ENCODE measurements at regions not wholly inside any gene's neighbourhood (a gene's known extent, or its start where the extent isn't known, plus 50 kb on each side); places are given as distances from the start of the nearest gene placed in this dataset.
A peak's percentile ranks its signal among the peaks of the same experiment; 100 is the strongest.
"Not testable (repeated sequence)": the region's sequence is repeated elsewhere in the genome, so short reads cannot be mapped to it uniquely, and the experiment has no call there.

DNA sequence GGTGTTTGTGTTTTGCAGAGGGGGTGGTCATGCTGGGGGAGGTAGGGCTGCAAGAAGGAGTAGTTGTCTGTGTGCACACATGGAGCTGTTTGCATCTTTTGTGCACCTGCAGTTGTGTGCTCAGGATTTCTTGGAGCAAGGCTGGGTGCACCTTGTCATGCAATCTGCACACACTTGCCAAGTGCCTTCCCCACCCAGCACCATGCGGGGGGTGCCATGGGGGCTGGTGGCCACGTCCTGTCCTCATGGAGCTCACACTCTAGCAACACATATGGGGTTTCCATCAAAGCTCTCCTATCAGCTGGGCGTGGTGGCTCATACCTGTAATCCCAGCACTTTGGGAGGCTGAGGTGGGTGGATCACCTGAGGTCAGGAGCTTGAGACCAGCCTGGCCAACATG is 111.6 kb downstream of the CRLF3 start:
- DNase-seq (ENCODE audit: low spot score): not testable (repeated sequence)

DNA sequence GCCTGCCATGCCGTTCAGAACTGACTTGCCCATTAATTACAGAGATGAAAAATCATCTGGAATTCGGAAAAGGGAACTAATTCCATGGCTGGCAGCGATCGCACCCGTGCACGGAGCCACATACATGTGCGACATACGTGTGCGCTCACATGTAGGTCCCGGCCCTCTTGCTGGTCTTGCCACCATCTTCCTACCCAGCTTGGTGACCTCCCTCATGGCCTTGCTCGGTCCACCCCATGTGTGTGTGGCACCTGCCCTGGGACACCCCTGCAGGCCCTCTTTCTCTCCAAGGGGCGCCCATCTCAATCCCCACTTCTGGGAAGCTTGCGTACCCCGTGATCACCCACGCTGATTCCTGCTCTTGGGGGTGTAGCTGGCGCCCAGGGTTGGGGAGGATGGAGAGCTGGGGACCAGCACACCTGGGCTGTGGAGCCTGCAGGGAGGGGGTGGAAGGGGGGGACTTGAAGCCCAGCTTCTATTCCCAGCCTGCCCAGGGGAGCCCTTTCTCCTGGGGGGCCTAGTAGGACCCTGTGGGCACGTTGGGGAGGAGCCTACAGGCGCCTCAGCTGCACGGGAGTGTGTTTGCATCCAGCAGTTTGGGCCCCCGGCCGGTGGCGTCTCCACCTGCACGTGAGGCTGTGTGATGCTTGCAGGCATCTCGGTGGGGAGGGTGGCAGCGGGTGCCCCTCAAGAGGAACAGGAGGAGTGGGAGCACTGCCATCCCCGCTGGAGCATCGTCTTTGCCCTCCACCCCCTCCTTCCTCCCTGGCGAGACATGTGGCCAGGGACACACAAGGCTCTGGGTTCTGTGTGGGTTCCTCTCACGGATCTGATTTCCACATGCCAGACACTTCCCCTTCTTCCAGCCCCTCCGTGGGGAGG is 112.6 kb downstream of the CRLF3 start:
- DNase-seq (ENCODE audit: low spot score): not testable (repeated sequence)

DNA sequence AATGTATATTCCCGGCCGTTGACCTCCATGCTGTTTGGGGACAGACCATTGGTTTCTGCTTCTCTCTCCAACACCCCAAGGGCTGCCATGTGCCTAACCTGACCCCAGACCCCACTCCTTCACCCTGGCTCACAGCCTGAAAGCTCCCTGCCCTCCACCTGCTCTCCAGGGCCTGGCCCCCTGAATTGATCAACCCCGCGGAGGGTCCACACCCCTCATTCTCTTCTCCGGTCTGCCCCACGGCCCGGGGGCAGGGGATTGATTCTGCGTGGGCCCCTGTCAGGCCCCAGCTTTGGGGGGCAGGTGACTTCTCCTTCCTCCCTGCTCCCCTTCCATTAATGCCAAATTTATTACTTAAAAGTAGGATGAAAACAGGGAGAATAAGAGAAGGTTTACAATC is 113.3 kb downstream of the CRLF3 start:
- not testable (repeated sequence) for DNase-seq (ENCODE audit: low spot score)

DNA sequence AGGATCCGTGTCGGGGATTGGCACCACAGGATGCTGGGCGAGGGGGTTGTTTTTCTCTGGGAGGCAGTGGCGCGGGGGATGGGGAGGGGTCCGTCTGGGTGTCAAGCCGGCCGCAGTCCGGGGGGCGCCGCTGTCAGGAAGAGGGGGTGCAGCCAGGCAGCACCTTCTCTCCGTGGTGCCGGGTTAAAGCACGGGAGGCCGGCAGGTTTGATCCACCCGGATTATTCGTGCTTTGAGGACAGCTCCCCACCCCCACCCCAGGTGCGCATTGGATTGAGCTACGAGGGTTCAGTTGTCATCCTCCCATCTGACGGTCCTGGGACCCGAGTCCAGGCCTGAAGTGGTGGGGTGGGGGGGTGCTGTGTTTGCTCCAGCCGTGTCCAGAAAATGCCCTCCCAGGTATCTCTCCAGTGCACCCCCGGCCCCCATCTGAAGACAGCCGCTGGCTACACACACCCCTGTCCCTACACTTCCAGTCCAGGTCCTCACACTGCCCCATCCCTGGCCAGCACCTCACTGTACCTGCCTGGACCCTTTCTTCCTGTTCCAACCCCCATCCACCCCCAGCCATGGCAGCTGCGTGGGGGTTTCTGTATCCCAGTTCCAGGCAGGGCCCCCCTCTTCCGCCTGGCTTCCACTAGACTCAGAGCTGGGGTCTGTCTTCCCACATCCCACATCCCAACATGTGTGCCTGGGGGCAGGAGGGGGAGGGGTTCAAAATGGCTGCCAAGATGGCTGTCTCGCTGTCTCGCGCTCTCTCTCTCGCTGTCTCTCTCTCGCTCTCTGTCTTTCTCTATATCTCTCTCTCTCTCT is 114.0 kb downstream of the CRLF3 start:
- DNase-seq (ENCODE audit: low spot score): not testable (repeated sequence)

DNA sequence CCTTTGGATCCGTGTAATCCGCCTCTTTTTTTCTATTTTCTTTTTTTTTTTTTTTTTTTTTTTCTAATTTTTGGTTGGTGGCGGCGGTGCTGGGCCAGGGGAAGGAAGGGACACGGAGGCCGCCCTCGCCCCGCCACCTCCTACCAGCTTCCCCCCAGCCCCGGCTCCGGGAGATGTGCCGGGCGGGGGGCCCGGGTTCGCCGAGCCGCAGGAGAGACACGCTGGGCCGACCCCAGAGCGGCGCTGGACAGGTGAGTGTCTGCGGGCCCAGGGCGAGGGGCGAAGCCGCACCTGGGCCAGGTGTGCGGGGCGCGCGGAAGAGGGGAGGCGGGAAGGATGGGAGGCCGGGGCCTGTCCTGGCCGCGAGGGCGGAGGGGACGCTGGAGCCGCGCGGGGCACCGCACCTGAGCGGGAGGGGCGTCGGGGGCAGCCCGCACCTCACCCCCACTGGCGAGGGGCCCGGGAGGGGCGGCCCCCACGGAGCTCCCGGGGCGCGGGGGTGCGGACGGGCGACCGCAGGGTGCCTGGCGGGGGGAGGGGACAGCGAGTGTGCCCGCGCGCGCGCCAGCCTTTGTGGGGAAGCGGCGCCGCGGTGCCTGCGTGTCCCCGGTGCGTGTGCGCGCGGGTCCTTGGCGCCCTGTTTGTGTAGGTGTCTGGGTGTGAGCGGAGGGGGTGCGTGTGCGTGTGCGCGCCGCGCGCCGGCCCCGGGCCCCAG is 114.8 kb downstream of the CRLF3 start:
- not testable (repeated sequence) for DNase-seq (ENCODE audit: low spot score)

GRCh38 chr17:30709096-30709495 is 115.4 kb downstream of the CRLF3 start:
- peak; percentile 17 for DNase-seq (ENCODE audit: low spot score)

DNA sequence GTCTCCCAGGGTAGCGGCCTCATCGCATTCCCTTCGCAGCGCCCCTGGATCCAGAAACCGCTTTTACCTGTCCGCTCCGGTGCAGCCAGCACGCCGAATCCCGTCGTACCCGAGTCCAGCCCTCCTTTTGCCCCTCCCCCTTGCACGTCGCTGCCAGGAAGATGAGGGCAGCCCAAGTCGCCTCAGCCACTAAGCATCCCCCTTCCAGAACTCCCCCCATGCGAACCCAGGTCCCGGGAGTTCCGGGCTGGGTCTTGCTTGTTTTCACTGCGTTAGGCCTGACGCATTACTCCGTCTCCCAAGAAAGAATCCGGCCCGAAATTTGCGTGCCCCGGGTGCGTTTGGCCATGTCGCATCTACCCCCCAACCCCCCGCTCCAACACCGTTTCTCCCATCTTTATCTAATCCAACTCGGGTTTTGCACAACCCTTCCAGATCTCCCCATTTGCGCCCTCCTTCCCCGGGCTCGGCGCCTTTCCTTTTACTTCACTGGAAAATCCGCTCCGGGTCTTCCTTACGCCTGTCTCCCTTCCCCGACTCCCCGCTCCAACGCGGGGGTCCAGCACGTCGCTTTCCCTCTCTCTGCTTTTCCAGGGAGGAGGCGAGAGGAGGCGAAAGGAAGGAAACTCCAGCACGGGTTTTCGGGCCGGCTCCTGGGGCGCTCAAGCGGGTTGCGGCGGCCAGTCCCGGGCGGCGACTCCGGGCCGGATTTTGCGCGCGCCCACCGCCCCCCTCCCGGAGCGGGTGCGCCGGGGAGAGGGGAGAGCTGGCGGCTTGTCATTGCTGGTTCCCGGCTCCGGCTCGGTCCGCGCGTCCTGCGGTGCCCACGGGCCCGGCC is 116.0 kb downstream of the CRLF3 start:
- peak; percentile 93 for DNase-seq (ENCODE audit: low spot score)

DNA sequence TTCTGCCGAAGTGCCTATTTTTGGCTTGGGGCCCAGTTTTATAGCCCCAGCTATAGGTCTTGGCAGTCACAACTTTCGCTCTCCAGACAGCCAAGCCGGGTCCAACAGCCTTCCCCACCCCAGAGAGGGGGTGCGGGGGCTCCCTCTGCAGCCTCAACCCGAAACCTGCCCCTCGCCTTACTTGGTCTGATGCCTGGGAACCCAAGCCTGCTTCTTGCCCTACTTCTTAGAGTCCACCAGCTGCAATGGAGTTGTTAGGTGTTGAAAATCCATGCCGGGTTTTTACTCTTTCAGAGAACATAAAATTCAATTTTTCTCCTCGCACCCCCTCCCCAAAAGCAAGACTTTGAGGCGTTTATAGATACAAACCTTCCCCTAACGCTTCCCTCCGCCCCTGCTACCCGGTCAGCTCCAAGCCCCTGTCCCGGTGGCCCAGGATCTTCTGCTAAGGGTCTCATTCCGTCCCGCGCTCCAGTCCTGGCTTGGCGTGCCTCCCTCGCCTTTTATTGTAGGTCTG is 116.7 kb downstream of the CRLF3 start:
- not testable (repeated sequence) for DNase-seq (ENCODE audit: low spot score)

GRCh38 chr17:30706461-30707335 is 117.8 kb downstream of the CRLF3 start:
- not testable (repeated sequence) for DNase-seq (ENCODE audit: low spot score)

GRCh38 chr17:30706004-30706403 is 118.5 kb downstream of the CRLF3 start:
- DNase-seq (ENCODE audit: low spot score): not testable (repeated sequence)

GRCh38 chr17:30701498-30701989 is 122.9 kb downstream of the CRLF3 start:
- no peak for DNase-seq (ENCODE audit: low spot score)

- DNase-seq (ENCODE audit: low spot score): not testable (repeated sequence)
These were observed 123.7 kb downstream of the CRLF3 start for GRCh38 chr17:30700833-30701232.

DNA sequence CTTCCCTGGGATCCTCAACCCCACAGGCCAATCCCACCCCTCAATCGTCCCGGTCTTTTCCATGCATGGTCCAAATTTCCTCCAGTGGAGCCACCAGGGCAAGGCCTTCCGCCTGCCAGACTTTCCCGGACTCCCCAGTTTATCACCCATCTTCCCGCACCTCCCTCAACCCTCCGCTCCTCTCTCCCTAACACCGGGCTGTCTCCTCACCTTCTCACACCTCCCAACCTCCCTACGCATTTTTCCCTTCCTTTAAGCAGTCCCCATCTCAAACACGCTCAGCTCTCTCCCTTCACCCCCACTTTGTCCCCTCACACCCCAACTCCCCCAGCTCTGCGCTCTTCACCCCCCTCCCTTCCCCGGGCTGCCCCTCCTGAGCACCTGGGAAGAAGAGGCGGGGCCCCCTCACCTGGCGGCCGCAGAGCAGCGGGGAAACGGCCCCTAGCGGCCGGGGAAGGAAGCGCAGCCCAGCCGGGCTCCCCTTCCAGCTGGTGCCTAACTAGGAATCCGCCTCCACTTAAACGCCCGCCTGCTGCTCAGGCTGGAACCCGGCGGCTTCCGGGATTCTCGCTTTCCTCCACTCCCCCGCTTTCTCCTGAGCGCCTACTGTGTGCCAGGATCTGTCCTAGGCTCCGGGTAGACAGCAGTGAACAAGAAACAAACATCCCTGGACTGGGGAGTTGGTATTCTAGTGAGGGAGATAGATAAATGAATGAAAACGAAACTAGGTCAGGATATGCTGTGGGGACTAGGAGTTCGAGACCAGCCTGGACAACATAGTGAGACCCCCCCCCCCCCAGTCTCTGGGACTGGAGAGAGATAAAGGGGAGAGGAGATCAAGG is 126.7 kb downstream of the CRLF3 start:
- DNase-seq (ENCODE audit: low spot score): peak; percentile 57

DNA sequence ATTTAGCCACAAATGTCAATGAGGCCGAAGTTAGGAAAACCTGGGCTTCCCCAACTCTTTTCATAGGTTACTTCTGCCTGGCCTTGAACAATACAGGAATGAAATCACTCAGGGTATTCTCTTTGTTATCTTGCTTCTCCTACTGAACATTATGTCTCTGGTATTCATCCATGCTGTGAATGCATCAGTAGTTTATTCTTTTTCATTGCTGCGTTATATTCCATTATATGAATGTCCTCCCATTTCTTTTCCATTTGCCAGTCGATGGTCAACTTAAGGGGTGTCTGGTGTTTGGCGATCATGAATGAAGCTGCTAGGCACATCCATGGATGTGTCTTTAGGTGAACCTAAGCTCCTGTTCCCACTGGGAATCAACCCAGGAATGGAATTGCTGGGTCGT is 128.3 kb downstream of the CRLF3 start:
- DNase-seq (ENCODE audit: low spot score): no peak

DNA sequence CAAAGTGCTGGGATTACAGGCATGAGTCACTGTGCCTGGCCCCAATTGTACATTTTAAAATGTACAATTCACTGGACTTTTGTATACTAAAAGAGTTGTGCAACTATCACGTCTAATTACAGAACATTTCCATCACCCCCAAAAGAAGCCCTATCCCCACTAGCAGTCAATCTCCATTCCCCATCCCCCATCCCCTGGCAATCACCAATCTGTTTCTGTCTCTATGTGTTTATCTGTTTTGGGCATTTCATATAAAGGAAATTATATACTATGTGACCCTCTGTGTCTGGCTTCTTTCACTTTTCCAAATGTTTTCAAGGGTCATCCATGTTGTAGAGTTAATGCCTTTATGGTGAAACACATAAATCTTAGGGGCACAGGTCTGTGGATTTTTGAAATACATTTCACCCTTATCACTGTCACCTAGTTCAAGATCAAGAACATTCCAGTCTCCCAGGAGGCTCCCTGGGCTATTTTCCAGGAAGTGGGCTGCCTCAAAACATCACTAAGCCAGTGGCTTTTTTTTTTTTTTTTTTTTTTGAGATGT is 129.2 kb downstream of the CRLF3 start:
- not testable (repeated sequence) for DNase-seq (ENCODE audit: low spot score)

- not testable (repeated sequence) for DNase-seq (ENCODE audit: low spot score)
These were observed 130.7 kb downstream of the CRLF3 start for GRCh38 chr17:30693772-30694171.

- DNase-seq (ENCODE audit: low spot score): not testable (repeated sequence)
These were observed 135.1 kb downstream of the CRLF3 start for GRCh38 chr17:30689266-30690000.

Measured in SW480 (cell line).